ENCODE measurements at regions not wholly inside any gene's neighbourhood (a gene's known extent, or its start where the extent isn't known, plus 50 kb on each side); places are given as distances from the start of the nearest gene placed in this dataset.

GRCh38 chr17:34527908-34528470, 51.4 kb upstream of the TMEM132E start:
- DNase-seq (ENCODE audit: low spot score) = no peak

- DNase-seq (ENCODE audit: low spot score) = no peak
Measured at GRCh38 chr17:34527136-34527907, 52.1 kb upstream of the TMEM132E start.

GRCh38 chr17:34525651-34526050, 53.7 kb upstream of the TMEM132E start:
- no peak for DNase-seq (ENCODE audit: low spot score)

- no peak for DNase-seq (ENCODE audit: low spot score)
Measured at GRCh38 chr17:34521955-34522354, 57.4 kb upstream of the TMEM132E start.

- DNase-seq (ENCODE audit: low spot score) = no peak
Measured at GRCh38 chr17:34519282-34519681, 60.1 kb upstream of the TMEM132E start.

GRCh38 chr17:34517406-34517805, 62.0 kb upstream of the TMEM132E start:
- DNase-seq (ENCODE audit: low spot score) = no peak

GRCh38 chr17:34511931-34512330, 67.5 kb upstream of the TMEM132E start:
- DNase-seq (ENCODE audit: low spot score) = no peak

- DNase-seq (ENCODE audit: low spot score) = no peak
Measured at GRCh38 chr17:34511265-34511664, 68.1 kb upstream of the TMEM132E start.

- DNase-seq (ENCODE audit: low spot score) = no peak
Measured at GRCh38 chr17:34504814-34505484, 74.4 kb upstream of the TMEM132E start.

- peak; percentile 10 for DNase-seq (ENCODE audit: low spot score)
Measured at GRCh38 chr17:34503528-34504195, 75.7 kb upstream of the TMEM132E start.

- peak; percentile 36 for DNase-seq (ENCODE audit: low spot score)
Measured at GRCh38 chr17:34502426-34502825, 77.0 kb upstream of the TMEM132E start.

- DNase-seq (ENCODE audit: low spot score) = no peak
Measured at GRCh38 chr17:34499576-34499975, 79.8 kb upstream of the TMEM132E start.

- DNase-seq (ENCODE audit: low spot score) = no peak
Measured at GRCh38 chr17:34493917-34494316, 85.5 kb upstream of the TMEM132E start.

- no peak for DNase-seq (ENCODE audit: low spot score)
Measured at GRCh38 chr17:34487626-34488025, 91.8 kb upstream of the TMEM132E start.

GRCh38 chr17:34486761-34487160, 92.6 kb upstream of the TMEM132E start:
- DNase-seq (ENCODE audit: low spot score) = no peak

GRCh38 chr17:34485999-34486398, 93.4 kb upstream of the TMEM132E start:
- DNase-seq (ENCODE audit: low spot score) = no peak

GRCh38 chr17:34484193-34484733, 95.1 kb upstream of the TMEM132E start:
- DNase-seq (ENCODE audit: low spot score) = no peak

GRCh38 chr17:34482730-34483129, 96.7 kb upstream of the TMEM132E start:
- no peak for DNase-seq (ENCODE audit: low spot score)

GRCh38 chr17:34481779-34482178, 97.6 kb upstream of the TMEM132E start:
- DNase-seq (ENCODE audit: low spot score) = no peak

GRCh38 chr17:34479371-34479770, 100.0 kb upstream of the TMEM132E start:
- DNase-seq (ENCODE audit: low spot score) = no peak

- DNase-seq (ENCODE audit: low spot score) = no peak
Measured at GRCh38 chr17:34478244-34478643, 101.1 kb upstream of the TMEM132E start.

GRCh38 chr17:34475296-34475695, 104.1 kb upstream of the TMEM132E start:
- DNase-seq (ENCODE audit: low spot score) = no peak
